GM12892 (cell line): ENCODE measurements at regions not wholly inside any gene's neighbourhood (a gene's known extent, or its start where the extent isn't known, plus 50 kb on each side); places are given as distances from the start of the nearest gene placed in this dataset.

Experiments
- POLR2A ChIP-seq: IDR thresholded peaks from 2 replicates; pipeline ENCODE4 v1.6.1; 2011; ENCODE audit warnings: low read depth, low read length, control low read depth
- POLR2AphosphoS5 ChIP-seq: IDR thresholded peaks from 2 replicates; pipeline ENCODE4 v1.6.1; 2011; ENCODE audit warnings: low read depth, low read length, control low read depth
- TAF1 ChIP-seq: IDR thresholded peaks from 2 replicates; pipeline ENCODE4 v1.6.1; 2011; ENCODE audit warnings: low read depth, mild to moderate bottlenecking, control low read depth, low read length, borderline replicate concordance

- TF ChIP-seq POLR2A (no peak), POLR2AphosphoS5 (no peak), TAF1 (no peak)
Measured at GRCh38 chr14:43887523-43887922, 619.6 kb downstream of the FSCB start.
